ENCODE measurements at regions not wholly inside any gene's neighbourhood (a gene's known extent, or its start where the extent isn't known, plus 50 kb on each side); places are given as distances from the start of the nearest gene placed in this dataset.
"Not testable (repeated sequence)": the region's sequence is repeated elsewhere in the genome, so short reads cannot be mapped to it uniquely, and the experiment has no call there.

DNA sequence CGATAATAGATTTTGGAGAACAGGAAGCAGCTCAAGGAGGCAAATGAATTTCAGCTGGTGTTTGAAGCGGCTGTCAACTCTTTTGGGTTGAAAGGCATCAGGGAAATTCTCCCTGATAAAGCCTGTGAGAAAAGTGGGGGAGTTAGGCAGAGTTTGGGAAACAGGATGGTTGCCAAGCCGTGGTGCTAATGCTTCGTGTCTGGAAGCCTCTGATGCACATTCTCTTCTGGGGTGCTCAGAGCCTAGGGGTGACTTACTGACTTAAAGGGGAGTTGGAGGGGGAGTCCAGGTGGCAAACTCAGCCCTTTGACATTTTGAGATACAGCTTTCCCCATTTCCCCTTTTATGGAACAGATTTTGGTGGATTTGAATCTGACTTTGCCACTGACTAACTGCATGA, 202.5 kb upstream of the CLINT1 start:
- DNase-seq (ENCODE audit: low read depth) = no peak

DNA sequence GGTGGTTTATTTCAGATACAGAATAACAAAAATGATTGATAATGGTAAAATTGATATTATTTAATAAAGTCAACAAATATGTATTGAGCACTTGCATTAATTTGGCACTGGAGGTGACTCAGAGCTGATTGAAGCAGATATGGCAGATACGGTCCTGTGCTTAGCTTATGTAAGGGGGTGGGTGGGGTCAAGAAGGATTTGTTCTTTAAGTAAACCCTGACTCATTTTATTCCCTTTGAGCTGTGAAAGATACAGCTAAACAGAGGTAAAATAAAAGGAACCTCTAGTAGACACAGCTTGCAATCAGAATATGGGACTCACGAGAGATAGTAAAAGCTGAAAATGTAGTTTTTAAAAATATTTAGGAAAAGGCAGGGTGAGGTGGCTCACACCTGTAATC, 201.3 kb upstream of the CLINT1 start:
- no peak for DNase-seq (ENCODE audit: low read depth)

DNA sequence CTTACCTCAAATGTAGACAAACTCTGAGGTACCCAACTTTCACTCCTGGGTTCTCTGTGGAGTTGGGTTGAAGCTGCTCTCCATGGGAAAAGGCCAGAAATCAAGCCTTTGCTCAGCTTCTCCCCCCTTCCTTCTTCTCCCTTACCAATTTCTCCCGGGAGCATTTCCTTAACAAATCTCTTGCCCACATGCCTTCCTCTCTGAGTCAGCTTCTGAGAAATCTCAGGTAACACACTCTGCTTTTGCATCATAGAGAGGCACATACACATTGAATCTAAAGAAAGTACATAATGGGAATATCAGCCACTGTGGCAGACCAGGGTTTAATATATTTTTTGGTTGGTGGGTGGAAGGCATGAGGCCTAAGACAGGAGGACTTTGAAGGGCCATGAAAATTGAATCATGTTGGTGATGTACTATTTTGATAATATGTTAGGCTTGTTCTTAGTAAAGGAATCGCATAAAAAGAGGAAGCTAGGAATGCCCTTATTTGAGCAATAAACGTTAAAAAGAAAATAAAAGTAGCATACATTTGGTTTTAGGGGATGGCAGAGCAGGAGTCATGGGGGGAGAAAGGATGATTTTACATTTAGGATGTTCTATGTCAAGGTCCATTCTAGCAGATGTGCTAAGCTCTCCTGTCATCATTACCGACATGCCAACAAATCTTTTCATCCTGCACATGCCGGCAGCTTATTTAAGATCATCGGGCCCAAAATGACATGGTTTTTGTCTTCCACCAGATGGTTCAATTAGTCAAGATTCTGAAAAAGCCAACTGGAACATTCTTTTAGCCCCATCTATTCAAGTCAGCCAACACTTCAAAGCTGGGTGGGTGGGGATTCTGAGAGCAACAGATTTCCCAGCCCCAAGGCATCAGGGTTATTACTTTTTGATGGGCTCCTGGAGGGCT, 199.5 kb upstream of the CLINT1 start:
- DNase-seq (ENCODE audit: low read depth) = no peak

DNA sequence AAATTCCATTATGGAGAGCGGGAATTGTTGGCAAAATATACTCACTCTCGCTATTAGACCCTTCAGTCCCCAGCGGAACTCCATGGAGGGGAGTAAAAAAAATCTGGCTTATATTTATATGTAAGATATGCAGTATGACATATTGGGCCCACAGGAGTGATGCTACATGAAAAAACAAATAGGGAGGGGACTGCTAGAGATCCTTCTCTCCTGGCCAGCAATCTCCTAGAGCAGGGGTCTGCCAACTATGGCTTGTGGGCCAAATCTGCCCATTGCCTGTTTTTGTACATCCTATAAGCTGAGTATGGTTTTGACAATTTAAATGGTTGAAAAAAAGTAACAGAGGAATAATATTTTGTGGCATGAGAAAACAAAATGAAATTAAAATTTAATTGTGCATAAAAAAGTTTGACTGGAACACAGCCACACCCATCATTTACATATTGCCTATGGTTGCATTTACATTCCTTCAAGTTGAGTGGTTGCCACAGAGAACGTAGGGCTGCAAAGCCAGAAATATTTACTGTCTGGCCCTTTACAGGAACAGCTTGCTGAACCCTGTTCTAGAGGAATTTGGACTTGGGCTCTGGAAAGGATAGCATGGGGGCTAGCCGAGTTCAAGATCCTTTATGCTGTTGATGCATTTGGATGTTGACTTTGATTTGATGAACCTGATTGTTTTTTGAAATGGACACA, 197.3 kb upstream of the CLINT1 start:
- no peak for DNase-seq (ENCODE audit: low read depth)

DNA sequence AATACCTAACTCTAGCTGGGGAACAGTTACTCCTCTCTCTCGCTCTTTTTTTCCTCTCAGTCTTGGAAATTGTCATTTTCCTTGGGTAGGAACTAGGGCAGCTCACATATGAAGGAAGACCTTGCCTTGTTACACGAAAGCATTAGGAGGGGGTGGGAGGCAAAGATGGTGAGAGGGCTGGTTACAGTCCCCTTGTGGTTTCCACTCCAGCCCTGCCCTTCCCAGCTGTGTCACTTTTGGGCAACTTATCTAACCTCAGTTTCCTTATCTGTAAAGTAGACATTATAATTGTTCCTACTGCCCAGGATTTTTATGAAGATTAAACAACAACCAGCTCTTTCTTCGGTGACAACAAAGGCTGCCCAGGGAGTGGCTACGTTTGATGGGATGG, 196.2 kb upstream of the CLINT1 start:
- DNase-seq (ENCODE audit: low read depth) = no peak

DNA sequence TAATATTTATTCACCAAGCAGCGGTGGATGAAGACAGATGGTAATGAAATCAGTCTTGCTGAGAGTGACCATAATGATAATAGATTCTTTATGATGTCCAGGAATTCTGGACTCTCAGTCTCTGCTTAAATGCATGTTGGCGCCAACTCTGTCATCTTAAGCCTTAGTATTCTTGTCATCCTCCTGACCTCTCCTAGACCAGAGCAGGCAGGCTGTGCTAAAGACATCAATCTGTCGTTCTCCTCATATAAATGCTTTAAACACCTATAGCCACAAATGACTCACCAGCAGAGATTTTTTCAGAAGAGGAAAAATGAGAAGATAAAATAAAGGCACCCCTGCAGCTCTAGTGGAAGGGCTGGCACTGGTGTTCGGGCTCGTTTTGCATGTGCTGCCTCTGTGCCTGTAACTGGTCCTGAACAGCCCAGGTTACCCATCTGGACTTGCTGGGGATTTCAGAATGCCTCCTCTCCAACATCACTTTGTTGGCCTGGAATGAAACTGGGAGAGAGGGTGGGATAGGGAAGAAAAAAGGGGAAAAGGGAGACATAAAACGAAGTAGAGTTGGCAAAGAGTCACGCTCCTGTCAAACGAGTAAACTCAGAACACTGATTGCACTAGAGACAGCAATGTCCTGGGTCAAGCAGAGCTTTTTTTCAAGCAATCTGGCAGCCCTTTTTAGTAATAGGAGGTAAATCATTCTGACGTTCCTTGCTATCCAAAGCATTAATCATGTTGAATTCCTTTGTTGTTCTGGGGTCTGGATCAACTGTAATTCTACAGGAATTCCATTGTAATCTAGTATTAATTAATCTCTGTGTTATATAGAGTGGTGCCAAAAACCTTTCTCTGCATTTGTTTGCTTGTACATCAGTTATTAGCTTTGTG, 195.5 kb upstream of the CLINT1 start:
- no peak for DNase-seq (ENCODE audit: low read depth)

DNA sequence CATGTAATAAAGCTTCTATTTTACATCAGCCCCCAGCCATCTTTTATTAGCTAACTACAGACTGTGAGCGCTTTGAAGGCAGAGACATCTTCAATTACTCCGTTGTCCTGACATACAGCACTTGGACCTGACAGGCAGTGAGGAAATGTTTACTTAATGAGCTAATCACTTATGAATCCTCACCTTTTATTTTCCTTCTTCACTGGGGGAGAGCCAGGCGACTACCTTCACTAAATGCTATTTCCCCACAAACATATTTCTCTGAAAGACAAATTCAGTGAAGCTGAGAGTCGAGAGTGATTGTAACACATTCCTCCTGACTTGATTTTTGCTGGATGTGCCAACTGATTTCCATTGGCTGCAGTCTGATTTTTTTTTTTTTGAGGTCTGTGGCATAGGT, 192.1 kb upstream of the CLINT1 start:
- no peak for DNase-seq (ENCODE audit: low read depth)

DNA sequence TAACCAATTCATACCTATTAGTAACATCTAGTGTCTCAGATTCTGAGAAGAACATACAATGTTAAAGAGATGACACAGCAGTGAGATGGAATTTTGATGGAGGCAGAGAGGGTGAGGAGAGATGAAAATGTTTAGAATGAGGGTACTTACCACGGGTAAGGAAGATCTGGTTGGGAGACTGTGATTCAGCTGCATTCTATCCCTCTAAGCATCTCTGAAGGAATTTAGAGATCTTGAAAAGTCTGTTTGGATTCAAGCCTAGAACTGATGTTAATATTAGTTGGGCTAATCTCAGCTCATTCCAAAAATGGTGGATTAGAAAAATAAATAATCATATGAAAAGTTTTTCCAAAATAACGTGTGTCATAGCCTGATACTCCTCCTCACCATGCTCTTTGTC, 191.5 kb upstream of the CLINT1 start:
- DNase-seq (ENCODE audit: low read depth) = no peak

DNA sequence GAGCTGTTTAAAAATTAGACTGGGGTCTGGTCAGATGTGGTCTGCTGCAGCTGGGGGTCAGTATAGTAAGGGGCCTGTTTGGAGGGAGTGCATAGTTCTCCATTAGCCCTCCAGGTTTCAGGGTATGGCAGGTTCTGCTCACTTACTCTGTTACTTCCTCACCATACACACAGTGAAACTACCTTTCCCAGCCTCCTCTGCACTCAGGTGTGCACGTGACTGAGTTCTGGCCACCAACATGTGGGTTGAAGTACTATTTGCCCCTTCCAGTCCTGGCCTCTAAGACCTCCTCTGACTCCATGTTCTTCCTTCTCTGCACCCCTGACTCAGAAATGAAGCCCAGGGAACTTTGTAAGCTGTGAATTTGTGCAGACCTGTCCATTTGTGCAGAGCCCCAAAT, 190.5 kb upstream of the CLINT1 start:
- DNase-seq (ENCODE audit: low read depth) = no peak

DNA sequence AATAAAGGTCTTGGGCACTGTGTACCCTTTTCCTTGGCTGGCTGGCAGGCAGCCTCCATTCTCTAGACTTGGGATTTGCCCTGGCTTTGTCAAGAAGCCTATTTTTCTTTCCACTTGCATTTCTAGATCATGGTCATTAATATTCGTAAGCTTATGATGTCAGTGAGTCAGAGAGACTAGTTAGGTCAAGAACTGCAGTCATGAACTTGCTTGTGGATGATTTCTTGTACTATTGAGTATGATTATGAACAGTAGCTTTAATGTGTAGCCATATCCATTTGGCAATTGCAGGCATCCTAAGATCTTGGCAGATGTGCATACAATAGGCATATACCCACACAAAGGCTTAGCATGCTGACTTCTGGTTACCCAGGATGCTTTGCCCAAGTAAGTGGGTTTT, 186.8 kb upstream of the CLINT1 start:
- no peak for DNase-seq (ENCODE audit: low read depth)

DNA sequence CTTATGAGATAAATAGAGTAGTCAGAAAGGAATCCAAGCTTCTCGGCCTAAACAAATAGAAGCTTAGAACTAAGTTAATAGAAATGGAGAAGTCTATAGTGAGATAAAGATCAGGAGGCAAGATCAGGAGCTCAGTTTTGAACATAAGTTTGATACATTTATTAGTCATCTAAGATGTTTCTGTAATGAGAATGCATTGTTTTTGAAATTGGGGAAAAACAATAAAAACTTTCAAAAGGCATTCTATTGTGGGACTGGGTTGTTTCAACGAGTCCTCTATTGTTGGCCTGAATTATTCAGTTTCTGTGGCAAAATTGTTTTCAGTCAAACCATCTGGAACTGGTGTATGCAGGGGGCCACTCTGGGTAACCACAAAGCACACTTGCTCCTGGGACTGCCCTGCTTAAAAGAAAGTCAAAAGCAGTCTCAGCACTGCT, 181.0 kb upstream of the CLINT1 start:
- DNase-seq (ENCODE audit: low read depth) = no peak

DNA sequence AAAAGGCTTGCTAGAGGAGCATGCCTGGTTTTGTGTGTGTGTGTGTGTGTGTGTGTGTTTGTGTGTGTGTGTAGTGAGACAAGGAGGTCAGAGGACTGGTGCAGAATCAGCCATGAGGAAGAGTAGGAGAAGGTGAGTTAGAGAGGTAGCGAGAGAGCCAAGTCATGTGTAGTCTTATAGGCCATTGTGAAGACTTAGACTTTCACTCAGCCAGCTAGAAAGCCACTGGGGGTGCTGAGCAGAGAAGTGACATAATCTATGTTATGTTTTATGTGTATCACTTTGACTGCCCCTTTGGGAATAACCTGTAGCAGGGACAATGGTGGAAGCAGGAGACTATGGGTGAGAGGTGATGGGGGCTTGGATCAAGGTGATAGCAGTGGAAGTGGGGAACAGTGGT, 180.5 kb upstream of the CLINT1 start:
- no peak for DNase-seq (ENCODE audit: low read depth)

DNA sequence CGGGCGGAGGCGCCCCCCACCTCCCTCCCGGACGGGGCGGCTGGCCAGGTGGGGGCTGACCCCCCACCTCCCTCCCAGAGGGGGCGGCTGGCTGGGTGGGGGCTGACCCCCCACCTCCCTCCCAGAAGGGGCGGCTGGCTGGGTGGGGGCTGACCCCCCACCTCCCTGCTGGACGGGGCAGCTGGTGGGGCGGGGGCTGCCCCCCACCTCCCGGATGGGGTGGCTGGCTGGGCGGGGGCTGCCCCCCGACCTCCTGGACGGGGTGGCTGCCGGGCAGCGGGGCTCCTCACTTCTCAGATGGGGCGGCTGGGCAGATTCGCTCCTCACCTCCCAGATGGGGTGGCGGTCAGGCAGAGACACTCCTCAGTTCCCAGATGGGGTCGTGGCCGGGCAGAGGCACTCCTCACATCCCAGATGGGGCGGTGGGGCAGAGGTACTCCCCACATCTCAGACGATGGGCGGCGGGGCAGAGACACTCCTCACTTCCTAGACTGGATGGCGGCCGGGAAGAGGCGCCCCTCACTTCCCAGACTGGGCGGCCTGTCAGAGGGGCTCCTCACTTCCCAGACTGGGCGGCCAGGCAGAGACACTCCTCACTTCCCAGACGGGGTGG, 178.1 kb upstream of the CLINT1 start:
- not testable (repeated sequence) for DNase-seq (ENCODE audit: low read depth)

DNA sequence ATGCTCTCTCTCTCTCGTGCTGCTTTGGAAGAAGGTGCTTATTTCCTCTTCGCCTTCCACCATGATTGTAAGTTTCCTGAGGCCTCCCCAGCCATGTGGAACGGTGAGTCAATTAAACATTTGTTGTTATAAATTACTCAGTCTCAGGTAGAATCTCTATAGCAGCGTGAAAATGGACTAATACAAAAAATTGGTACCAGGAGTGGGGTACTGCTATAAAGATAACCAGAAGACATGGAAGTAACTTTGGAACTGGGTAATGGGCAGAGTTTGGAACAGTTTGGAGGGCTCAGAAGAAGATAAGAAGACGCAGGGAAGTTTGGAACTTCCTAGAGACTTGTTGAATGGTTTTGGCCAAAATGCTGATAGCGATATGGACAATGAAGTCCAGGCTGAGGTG, 175.6 kb upstream of the CLINT1 start:
- DNase-seq (ENCODE audit: low read depth) = not testable (repeated sequence)

DNA sequence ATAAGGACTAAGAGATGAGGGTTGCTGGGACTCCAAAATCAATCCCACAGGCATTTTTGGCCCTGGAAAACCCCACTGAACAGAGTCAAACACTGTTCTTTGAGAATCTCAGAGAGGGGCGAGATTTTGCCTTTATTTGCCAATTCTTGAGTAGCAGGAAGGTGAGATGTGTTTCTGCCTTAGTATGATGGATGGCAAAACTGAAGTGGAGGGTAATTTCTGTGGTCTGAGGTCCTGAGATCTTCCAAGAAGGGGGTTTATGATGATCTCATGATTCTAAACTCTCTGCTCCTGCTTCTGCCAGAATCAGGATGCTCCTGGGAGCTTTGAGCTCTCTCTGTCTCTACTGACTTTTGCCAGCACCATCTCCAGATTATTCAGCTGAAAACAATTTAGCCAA, 174.8 kb upstream of the CLINT1 start:
- DNase-seq (ENCODE audit: low read depth) = no peak

DNA sequence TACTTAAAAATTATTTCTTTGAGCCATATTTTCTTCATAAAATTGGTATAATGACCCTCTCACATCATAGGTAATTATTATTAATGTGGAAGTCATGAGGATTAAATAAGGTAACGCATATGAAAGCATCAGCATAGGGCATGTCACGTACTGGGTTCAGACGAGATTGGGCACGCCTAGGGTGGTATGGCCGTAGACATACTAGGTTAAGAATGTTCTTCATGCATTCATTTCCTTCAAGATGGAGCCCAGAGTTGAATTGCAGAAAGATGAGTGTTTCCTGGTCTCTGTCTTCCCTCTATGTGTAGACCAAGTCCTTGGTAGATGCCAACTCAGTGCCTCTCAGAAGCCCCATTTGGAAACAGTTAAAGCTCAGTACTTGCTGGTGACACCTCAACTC, 174.1 kb upstream of the CLINT1 start:
- DNase-seq (ENCODE audit: low read depth) = no peak

DNA sequence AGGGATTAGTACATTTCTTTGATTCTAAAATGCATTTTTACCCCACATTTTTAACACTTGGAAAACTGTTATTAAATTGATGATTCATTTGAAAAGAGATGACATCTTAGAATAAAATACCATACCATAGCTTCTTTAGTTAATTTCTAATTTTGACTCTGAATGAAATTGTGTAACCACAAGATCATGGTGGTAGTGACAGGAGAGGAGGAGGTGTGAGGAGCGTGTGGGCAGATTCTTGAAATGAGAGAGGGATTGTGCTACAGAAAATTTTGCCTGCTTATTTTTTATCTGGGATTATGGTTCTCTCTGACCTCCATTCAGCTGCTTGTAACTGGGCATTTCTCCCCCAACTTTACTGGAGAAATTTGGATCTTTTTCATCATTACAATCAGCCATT, 173.3 kb upstream of the CLINT1 start:
- no peak for DNase-seq (ENCODE audit: low read depth)

DNA sequence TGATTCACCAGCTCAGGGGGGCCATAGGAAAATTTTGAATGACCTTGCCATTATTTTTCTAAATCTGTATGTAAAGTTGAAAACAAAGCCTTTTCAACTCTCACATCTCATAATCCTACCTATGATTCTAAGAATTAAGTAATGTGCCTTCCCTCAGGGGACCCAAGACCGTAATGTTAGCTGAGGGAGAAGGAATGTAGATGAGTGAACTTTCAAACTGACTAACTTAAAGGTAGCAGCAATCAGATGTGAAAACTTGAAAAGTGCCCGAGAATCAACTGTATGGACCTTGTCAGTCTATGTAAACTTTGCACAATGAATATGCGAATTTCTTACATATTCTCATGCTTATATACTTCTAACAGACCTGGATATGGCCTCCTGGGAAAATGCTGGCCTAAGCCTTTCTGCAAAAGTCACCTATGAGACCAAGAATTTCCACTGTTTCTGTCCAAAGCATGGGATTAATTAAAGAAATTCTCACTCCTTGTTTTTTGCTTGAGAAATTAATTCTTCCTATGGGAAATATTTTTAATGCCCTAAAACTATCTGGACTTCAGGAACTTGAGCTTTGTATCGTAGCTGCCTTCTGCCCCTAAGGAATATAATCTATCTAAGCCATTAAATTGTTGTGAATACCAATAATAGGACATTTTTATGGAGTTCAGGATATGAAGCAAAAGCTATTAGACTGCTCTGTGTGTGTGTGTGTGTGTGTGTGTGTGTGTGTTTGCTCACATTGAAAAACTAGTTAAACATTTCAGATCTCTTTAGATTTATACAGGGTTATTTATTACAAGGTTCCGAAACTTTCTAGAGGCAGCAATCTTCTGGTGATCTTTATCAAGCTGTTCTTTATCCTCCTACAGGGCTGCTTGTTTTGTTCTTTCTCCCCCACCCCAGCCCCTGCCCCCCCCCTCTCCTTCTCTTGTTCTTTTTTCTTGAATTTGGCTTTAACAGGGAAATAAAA, 169.1 kb upstream of the CLINT1 start:
- DNase-seq (ENCODE audit: low read depth) = no peak

DNA sequence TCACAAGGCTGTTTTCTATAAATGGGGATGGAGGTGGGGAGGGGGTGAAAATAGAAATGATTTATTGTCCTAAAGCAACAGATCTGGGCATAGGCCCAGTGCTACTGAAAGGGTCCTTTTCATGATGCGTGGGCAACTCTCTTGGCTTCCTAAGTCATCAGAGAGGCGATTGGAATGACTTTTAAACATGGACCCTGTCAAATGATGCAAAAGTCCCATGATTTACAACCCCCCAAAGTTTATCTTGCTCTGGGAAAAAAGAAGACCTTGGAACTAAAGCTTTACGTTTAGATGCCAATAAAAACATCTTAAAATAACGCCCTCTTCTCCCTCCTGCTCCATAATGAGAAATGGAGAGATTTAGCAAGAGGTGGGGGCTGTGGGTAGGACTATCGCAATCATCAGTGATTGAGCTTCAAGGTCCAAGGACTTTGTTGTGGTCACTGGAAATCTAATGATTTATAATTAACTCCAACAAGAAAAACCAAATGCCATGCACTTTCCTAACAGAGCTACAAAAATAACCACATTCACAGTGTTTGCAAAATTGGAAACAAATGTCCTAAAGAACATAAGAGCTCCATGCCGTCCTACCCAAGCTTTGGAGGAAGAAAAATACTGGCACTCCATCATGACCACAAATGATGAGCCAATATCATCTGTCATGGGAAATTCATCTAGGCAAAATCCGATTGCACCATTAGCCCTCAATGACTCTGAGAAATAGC, 167.5 kb upstream of the CLINT1 start:
- no peak for DNase-seq (ENCODE audit: low read depth)

DNA sequence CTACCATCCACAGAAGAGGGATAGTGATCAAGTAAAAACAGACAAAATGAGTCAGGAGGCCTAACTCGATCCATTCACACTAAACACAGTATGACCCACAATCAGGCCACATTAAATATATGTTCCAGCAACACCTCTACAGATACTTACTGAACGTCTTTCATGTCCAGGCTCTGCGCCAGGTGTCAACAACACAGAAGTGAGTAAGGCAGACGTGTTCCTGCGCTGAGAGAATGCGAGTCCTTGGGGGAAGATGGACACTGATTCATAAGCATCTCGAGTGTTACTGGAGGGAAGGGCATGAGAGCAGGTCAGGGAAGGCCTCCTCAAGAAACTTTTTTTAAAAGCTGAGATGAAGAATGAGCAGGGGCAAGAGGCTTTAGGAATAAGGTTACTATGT, 164.3 kb upstream of the CLINT1 start:
- DNase-seq (ENCODE audit: low read depth) = no peak

All from activated T-cell treated with anti-CD3 and anti-CD28 coated beads for 1 hour (primary cell).